PC-3 (cell line): ENCODE measurements at regions not wholly inside any gene's neighbourhood (a gene's known extent, or its start where the extent isn't known, plus 50 kb on each side); places are given as distances from the start of the nearest gene placed in this dataset.

ENCODE experiments used
- ATAC-seq: fragments of 200-7000 bp; cut with Tn5 transposase; 2 replicates; pipeline ENCODE4 v1.9.1; 2020; ENCODE audit warnings: mild to moderate bottlenecking, moderate library complexity
- BruUV-seq: library from RNA; stranded (reverse); fragments of 400-500 nt; replicated peaks from 2 replicates; lab custom pipeline; 2021; lab: Mats Ljungman, UMichigan
- CTCF ChIA-PET: fragments of 300-600 bp; sonication (Branson Sonifier 250); formaldehyde crosslinking; loops from one replicate; lab custom pipeline; 2022; ENCODE audit warnings: antibody characterized with exemption; lab: Charles Lee
- POLR2A ChIA-PET: fragments of 300-600 bp; sonication (Branson Sonifier 250); formaldehyde crosslinking; loops from one replicate; lab custom pipeline; 2022; ENCODE audit warnings: antibody characterized with exemption; ENCODE audit not compliant: unreplicated experiment; lab: Charles Lee
- DNase-seq: peaks from one replicate; pipeline ENCODE4 v3.0.0-alpha.2; 2015
- H2AFZ ChIP-seq: fragments of 300-600 bp; sonication (generic); 2 replicates; pipeline ENCODE4 v1.6.0; 2016; ENCODE audit warnings: antibody characterized with exemption, low read length
- H3F3A ChIP-seq: fragments of 300-600 bp; sonication (generic); one replicate; pipeline ENCODE4 v1.6.0; 2017; ENCODE audit warnings: antibody characterized with exemption, low read length, control low read depth, mild to moderate bottlenecking; ENCODE audit not compliant: unreplicated experiment
- H3K27ac ChIP-seq: fragments of 300-600 bp; sonication (generic); 2 replicates; pipeline ENCODE4 v1.5.1; 2016; ENCODE audit warnings: mild to moderate bottlenecking, low read length
- H3K27me3 ChIP-seq: fragments of 300-600 bp; sonication (generic); 2 replicates; pipeline ENCODE4 v1.6.1; 2016; ENCODE audit warnings: low read length, mixed read lengths
- H3K36me3 ChIP-seq: fragments of 300-600 bp; sonication (generic); 2 replicates; pipeline ENCODE4 v1.6.1; 2016; ENCODE audit warnings: low read depth, mixed run types, low read length, mixed read lengths
- H3K4me1 ChIP-seq: fragments of 300-600 bp; sonication (generic); 2 replicates; pipeline ENCODE4 v1.5.1; 2016; ENCODE audit warnings: low read length; ENCODE audit not compliant: insufficient read depth
- H3K4me2 ChIP-seq: fragments of 300-600 bp; sonication (generic); 2 replicates; pipeline ENCODE4 v1.6.0; 2016; ENCODE audit warnings: low read length
- H3K4me3 ChIP-seq: fragments of 300-600 bp; sonication (generic); 2 replicates; pipeline ENCODE4 v1.5.1; 2016; ENCODE audit warnings: mild to moderate bottlenecking, low read length, mixed read lengths
- H3K79me2 ChIP-seq: fragments of 300-600 bp; sonication (generic); 2 replicates; pipeline ENCODE4 v1.6.1; 2017; ENCODE audit warnings: low read length, mixed read lengths
- H3K9ac ChIP-seq: fragments of 300-600 bp; sonication (generic); 2 replicates; pipeline ENCODE4 v1.6.0; 2016; ENCODE audit warnings: mild to moderate bottlenecking, low read length
- H3K9me2 ChIP-seq: fragments of 300-600 bp; sonication (generic); replicated peaks from 2 replicates; pipeline ENCODE4 v1.6.1; 2016; ENCODE audit warnings: mixed run types, low read length, mixed read lengths
- H3K9me3 ChIP-seq: fragments of 300-600 bp; sonication (generic); 2 replicates; pipeline ENCODE4 v1.6.1; 2016; ENCODE audit warnings: low read length, mixed read lengths
- H4K20me1 ChIP-seq: fragments of 300-600 bp; sonication (generic); 2 replicates; pipeline ENCODE4 v1.6.1; 2016; ENCODE audit warnings: low read length, mixed read lengths
- EZH2 ChIP-seq: fragments of 300-600 bp; sonication (generic); IDR thresholded peaks from one replicate; pipeline ENCODE4 v1.6.1; 2017; ENCODE audit warnings: antibody characterized with exemption, mild to moderate bottlenecking, low read length; ENCODE audit not compliant: unreplicated experiment
- EZH2phosphoT487 ChIP-seq: fragments of 300-600 bp; sonication (generic); IDR thresholded peaks from 2 replicates; pipeline ENCODE4 v1.6.1; 2018; ENCODE audit warnings: mild to moderate bottlenecking, antibody characterized with exemption, low read length, borderline replicate concordance
- intact Hi-C: fragments of 100-400 bp; cut with micrococcal nuclease; formaldehyde crosslinking; loops from 2 replicates; pipeline ENCODE4 v1.9.0; 2023
- TF ChIP-seq, protein P1 (sequence below): fragments of 300-600 bp; sonication (generic); conservative IDR thresholded peaks from 2 replicates; pipeline ENCODE4 v1.5.1; 2017; ENCODE audit warnings: antibody characterized with exemption, low read depth, mild to moderate bottlenecking, low read length

DNA sequence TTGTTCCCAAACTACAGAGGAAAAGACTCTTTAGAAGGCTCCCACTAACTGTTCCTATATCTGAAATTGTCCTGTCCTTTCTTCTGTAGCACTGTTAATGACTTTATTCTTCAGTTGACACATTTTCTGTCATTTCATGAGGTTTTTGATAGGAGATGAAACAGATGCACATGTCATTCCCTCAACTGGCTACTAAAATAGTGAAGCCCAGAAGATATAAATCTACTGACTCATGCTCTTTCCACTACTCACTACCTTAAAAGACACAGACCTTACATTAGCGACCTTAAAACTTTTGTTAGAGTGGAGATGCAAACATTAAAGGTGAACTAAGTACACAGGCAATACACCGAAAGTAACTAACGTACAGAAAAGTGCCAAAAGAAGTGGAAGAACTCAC lies 59.5 kb upstream of the ANKS1B start:
- POLR2A ChIA-PET = no interaction called here
- intact Hi-C loops = no loop called here

DNA sequence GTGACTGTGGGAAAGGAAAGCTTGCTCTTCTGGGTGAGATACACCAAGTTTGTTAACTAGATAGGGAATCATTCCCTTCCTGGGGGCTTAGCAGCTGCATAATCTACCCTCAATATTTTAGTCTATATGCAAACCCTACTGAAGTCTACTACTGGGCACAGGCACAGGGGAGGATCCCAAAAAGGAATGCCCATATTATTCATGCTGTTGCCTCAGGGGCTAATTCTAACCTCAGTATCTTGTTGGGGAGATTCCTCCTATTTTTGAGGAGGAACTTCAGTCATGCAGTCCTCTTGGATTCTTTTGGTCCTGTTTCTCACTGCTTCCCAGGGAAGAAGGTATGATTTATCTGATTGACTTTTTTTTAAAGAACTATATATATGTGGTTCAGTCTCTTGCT lies 58.9 kb upstream of the ANKS1B start:
- Histone ChIP-seq H3F3A (no peaks in the 10 kb centered on the region), H3K9ac (no peak overlapping the region), H3K9me2 (no peaks in the 10 kb centered on the region), H3K4me2 (no peak overlapping the region), H3K36me3 (peaks cover 6% of the 10 kb centered on the region), H3K27ac (no peak overlapping the region), H4K20me1 (no peaks in the 10 kb centered on the region), H3K27me3 (no peaks in the 10 kb centered on the region), H3K4me1 (no peaks in the 10 kb centered on the region), H3K79me2 (no peaks in the 10 kb centered on the region), H3K9me3 (no peaks in the 10 kb centered on the region), H3K4me3 (no peak overlapping the region), H2AFZ (no peak overlapping the region)
- DNase-seq (peak; percentile 11), ATAC-seq (no peak)
- BruUV-seq = no TSS peak
- POLR2A ChIA-PET = no interaction called here
- no peak for TF ChIP-seq EZH2
- no peak for TF ChIP-seq EZH2phosphoT487
- TF ChIP-seq, protein P1, sequence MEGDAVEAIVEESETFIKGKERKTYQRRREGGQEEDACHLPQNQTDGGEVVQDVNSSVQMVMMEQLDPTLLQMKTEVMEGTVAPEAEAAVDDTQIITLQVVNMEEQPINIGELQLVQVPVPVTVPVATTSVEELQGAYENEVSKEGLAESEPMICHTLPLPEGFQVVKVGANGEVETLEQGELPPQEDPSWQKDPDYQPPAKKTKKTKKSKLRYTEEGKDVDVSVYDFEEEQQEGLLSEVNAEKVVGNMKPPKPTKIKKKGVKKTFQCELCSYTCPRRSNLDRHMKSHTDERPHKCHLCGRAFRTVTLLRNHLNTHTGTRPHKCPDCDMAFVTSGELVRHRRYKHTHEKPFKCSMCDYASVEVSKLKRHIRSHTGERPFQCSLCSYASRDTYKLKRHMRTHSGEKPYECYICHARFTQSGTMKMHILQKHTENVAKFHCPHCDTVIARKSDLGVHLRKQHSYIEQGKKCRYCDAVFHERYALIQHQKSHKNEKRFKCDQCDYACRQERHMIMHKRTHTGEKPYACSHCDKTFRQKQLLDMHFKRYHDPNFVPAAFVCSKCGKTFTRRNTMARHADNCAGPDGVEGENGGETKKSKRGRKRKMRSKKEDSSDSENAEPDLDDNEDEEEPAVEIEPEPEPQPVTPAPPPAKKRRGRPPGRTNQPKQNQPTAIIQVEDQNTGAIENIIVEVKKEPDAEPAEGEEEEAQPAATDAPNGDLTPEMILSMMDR = no peak
- CTCF ChIA-PET = no interaction called here
- intact Hi-C loops = no loop called here

More for the DNA sequence above, 59.5 kb upstream of the ANKS1B start:
- no TSS peak for BruUV-seq
- Histone ChIP-seq H3K27ac (no peak overlapping the region), H3K9me3 (no peaks in the 10 kb centered on the region), H3F3A (no peaks in the 10 kb centered on the region), H3K27me3 (no peaks in the 10 kb centered on the region), H2AFZ (no peak overlapping the region), H3K4me1 (no peaks in the 10 kb centered on the region), H4K20me1 (no peaks in the 10 kb centered on the region), H3K4me3 (no peak overlapping the region), H3K4me2 (no peak overlapping the region), H3K9me2 (no peaks in the 10 kb centered on the region), H3K9ac (no peak overlapping the region), H3K36me3 (peaks cover 9% of the 10 kb centered on the region), H3K79me2 (no peaks in the 10 kb centered on the region)
- DNase-seq (no peak), ATAC-seq (no peak)
- CTCF ChIA-PET = no interaction called here
- TF ChIP-seq EZH2phosphoT487 (no peak), EZH2 (no peak)
- TF ChIP-seq, protein P1 = no peak
